HEK293 (cell line): ENCODE measurements at regions not wholly inside any gene's neighbourhood (a gene's known extent, or its start where the extent isn't known, plus 50 kb on each side); places are given as distances from the start of the nearest gene placed in this dataset.

Source experiments
- CTCF ChIP-seq: fragments of 450-650 bp; formaldehyde crosslinking; IDR thresholded peaks from 2 replicates; pipeline ENCODE4 v1.5.1; 2016; ENCODE audit warnings: missing biosample characterization, missing genetic modification characterization
- KLF1 ChIP-seq: fragments of 450-650 bp; formaldehyde crosslinking; IDR thresholded peaks from 2 replicates; pipeline ENCODE4 v1.5.1; 2016; ENCODE audit warnings: missing biosample characterization, missing genetic modification characterization
- KLF10 ChIP-seq: fragments of 450-650 bp; IDR thresholded peaks from 2 replicates; pipeline ENCODE4 v1.5.1; 2018; ENCODE audit warnings: missing biosample characterization, mild to moderate bottlenecking, missing genetic modification characterization
- MEIS1 ChIP-seq: sonication (generic); formaldehyde crosslinking; IDR thresholded peaks from 2 replicates; pipeline ENCODE4 v1.8.1; 2022; ENCODE audit warnings: missing genetic modification reagents, mild to moderate bottlenecking, borderline replicate concordance
- SP2 ChIP-seq: fragments of 450-650 bp; formaldehyde crosslinking; IDR thresholded peaks from 2 replicates; pipeline ENCODE4 v1.5.1; 2016; ENCODE audit warnings: missing biosample characterization, missing genetic modification characterization
- YY1 ChIP-seq: fragments of 450-650 bp; formaldehyde crosslinking; IDR thresholded peaks from 2 replicates; pipeline ENCODE4 v1.5.1; 2018; ENCODE audit warnings: missing biosample characterization, missing genetic modification characterization
- ZNF10 ChIP-seq: fragments of 450-650 bp; formaldehyde crosslinking; IDR thresholded peaks from 2 replicates; pipeline ENCODE4 v1.5.1; 2017; ENCODE audit warnings: missing biosample characterization, missing genetic modification characterization
- ZNF169 ChIP-seq: fragments of 450-650 bp; formaldehyde crosslinking; IDR thresholded peaks from 2 replicates; pipeline ENCODE4 v1.5.1; 2016; ENCODE audit warnings: missing biosample characterization, missing genetic modification characterization
- ZNF426 ChIP-seq: fragments of 450-650 bp; formaldehyde crosslinking; IDR thresholded peaks from 2 replicates; pipeline ENCODE4 v1.5.1; 2017; ENCODE audit warnings: missing biosample characterization, missing genetic modification characterization, mild to moderate bottlenecking, inconsistent platforms, moderate library complexity
- ZNF600 ChIP-seq: fragments of 450-650 bp; formaldehyde crosslinking; IDR thresholded peaks from 2 replicates; pipeline ENCODE4 v1.5.1; 2016; ENCODE audit warnings: missing biosample characterization, missing genetic modification characterization
- ZNF621 ChIP-seq: fragments of 450-650 bp; formaldehyde crosslinking; IDR thresholded peaks from 2 replicates; pipeline ENCODE4 v1.5.1; 2017; ENCODE audit warnings: missing biosample characterization, missing genetic modification characterization
- ZNF776 ChIP-seq: fragments of 450-650 bp; formaldehyde crosslinking; IDR thresholded peaks from 2 replicates; pipeline ENCODE4 v1.5.0; 2017; ENCODE audit warnings: missing biosample characterization, missing genetic modification characterization, borderline replicate concordance

DNA sequence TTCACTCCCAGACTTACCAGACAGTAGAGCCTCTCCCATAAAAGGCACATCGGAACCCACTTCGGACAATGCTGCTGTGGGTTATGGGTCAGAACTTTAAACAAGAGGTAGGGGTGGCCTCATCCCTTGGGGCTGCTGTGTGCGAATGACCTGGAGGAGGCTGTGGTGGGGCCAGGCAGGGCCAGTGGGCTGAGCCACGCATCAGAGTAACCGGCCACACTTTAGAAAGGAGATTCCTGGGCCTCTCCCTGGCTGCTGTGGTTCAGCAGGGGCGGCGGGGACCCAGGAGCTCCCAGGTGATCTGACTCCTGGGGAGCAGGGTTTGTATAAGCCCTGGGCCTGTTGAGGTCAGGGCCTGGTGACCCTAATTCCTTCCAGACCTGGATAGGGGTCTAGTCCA is 110.2 kb upstream of the C1orf174 start:
- TF ChIP-seq ZNF776 (tag by site-specific recombination), result no peak
- TF ChIP-seq ZNF600 (tag by site-specific recombination), result no peak
- TF ChIP-seq ZNF169 (tag by site-specific recombination), result no peak
- TF ChIP-seq YY1, result no peak
- TF ChIP-seq ZNF621 (tag by site-specific recombination), result no peak
- no peak for TF ChIP-seq MEIS1
- TF ChIP-seq CTCF (tag by site-specific recombination), result no peak
- TF ChIP-seq ZNF10, result no peak
- TF ChIP-seq ZNF426, result no peak
- no peak for TF ChIP-seq KLF1 (tag by site-specific recombination)
- no peak for TF ChIP-seq SP2 (tag by site-specific recombination)
- no peak for TF ChIP-seq KLF10
